ENCODE measurements at regions not wholly inside any gene's neighbourhood (a gene's known extent, or its start where the extent isn't known, plus 50 kb on each side); places are given as distances from the start of the nearest gene placed in this dataset.
"Not testable (repeated sequence)": the region's sequence is repeated elsewhere in the genome, so short reads cannot be mapped to it uniquely, and the experiment has no call there.

DNA sequence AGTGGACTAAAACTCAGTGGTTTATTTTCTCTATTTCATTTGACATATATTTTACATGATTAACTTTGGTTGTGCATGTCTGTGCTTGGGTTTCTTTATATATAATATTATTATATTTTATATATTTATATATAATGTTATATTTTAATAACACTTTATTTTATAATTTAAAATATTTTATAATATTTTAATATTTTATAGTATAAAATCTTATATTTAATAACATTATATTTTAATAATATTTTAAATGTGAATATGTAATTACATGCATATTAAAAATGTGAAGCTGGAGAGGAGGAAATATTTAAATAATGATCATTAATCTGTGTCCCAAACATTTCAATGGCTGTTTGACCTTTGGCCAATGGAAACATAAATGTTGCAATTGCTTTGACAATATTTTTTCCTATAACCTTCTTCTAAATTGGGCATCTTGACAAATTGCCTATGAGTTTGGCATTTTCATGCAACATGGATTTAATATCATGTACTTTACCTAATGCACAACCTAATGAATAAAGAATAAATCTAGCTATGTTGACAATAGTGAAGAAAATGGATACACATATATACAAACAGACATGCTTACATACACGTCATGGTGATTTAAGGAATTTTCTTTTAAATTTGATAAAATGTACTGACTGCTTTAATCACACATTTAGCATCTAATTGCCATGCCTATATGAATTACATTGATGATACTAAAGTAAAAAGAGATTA lies 607.1 kb downstream of the SLITRK6 start:
- no peak for DNase-seq

- no peak for DNase-seq
Measured at GRCh38 chr13:85186356-85187045, 612.7 kb downstream of the SLITRK6 start.

- no peak for DNase-seq
Measured at GRCh38 chr13:85174291-85174690, 624.9 kb downstream of the SLITRK6 start.

DNA sequence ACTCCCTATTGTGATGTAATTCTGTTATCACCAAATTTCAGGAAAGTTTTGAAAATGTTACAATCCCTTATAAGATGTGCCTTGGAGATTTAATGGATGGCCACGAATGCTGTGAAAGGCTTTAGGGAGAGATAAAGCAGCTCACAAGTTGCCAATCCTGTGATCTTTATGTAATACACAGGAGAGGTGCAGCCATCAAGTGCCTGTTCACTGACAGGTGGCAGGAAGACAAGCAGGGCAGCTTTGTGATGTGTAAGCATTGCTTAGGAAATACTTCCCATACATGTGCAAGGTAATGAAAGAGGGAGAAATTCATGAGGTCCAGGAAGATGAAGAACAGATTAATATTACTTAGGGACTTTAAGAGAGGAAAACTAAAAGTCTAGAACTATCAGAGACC lies 628.8 kb downstream of the SLITRK6 start:
- no peak for DNase-seq

DNA sequence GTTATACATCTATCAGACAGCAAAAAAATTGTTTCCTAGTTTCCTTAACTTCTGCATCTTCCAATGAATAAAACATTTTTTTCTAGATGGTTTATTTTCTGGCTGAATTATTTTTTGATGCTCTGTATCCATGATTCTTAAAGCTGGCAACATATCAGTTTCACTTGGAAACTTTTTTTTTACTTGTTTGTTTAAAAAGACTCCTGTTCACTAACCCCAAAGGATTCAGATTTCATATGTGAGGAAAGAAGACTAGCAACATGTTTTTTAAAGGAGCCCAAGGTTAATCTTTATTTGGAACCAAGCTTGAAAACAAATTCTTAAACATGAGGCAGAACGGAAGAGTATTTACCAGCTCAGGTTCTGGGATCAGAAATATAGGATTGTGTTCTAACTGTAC lies 632.3 kb downstream of the SLITRK6 start:
- DNase-seq = no peak

DNA sequence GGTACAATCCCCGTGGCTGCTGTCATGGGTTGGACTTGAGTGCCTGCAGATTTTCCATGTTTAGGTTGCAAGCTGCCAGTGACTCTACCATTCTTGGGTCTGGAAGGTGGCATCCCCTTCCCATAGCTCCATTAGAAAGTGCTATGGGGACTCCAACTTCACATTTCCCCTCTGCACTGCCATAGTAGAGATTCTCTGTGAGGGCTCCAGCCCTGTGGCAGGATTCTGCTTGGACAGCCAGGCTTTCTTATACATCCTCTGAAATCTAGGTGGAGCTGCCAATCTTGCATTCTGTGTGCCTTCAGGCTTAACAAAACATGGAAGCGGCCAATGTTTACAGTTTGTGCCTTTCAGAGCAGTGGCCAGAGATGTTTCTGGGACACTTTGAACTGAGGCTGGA lies 636.2 kb downstream of the SLITRK6 start:
- DNase-seq = no peak

GRCh38 chr13:85148009-85148408 lies 651.2 kb downstream of the SLITRK6 start:
- no peak for DNase-seq

DNA sequence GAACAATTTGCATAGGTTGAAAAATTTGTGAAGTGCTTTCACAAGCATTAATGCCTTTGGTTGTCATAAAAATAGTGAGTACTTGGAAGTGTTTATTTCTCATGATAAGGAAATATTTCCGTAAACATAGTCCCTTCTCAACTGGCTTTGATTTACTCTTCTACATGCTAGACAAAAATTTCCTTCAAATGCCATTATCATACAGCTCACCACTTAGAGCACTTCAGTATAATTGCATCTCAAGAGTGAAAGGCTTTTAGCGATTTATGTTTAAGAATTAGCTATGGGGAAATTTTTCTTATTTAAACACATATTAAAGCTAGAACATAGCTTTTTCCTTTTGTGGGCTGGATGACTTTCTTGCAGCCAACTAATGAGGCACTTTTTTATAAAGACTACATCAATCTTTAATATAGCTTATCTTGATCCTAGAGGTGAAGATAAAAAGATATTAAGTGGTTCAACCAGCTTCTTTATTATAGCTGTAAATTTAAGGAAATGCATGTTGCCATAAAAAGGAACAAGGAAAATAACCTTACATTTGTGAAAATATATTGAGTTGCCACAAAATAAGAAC lies 656.8 kb downstream of the SLITRK6 start:
- no peak for DNase-seq

GRCh38 chr13:85141401-85141800 lies 657.8 kb downstream of the SLITRK6 start:
- DNase-seq = no peak

DNA sequence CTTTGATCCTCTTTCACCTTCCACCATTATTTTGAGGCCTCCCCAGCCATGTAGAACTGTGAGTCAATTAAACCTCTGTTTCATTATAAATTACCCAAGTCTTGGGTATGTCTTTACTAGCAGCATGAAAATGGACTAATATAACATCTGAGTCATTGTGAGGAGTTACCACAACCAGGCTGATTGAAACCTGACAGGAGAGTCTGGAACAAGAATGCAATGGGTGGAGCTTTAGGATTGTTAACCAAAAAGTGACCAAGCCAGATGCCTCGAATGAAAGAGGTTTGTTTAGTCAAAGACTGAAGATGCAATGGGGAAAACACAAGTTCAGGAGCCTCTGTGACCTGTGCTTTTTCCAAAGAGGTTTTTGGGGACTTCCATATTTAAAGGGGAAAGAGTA lies 659.0 kb downstream of the SLITRK6 start:
- no peak for DNase-seq

DNA sequence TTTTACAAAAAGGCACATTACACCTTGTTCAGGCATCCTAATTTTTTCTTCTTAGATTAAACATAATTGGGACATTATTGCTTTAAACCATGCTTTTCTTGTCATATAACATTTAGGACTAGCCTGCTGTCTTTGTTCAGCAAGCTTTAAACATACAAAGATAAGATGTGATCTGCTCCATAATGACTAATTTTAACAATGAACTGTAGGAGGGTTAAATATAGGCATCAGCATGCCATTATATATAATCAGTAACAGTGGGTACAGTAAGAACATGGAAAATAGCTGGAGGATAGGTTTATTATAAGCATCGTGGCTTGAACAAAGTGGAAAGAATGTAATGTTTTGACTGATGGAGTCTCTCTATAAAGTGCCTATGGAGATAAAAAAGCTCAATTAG lies 661.7 kb downstream of the SLITRK6 start:
- no peak for DNase-seq

GRCh38 chr13:85132986-85133385 lies 666.2 kb downstream of the SLITRK6 start:
- no peak for DNase-seq

GRCh38 chr13:85123501-85123900 lies 675.7 kb downstream of the SLITRK6 start:
- DNase-seq = not testable (repeated sequence)

DNA sequence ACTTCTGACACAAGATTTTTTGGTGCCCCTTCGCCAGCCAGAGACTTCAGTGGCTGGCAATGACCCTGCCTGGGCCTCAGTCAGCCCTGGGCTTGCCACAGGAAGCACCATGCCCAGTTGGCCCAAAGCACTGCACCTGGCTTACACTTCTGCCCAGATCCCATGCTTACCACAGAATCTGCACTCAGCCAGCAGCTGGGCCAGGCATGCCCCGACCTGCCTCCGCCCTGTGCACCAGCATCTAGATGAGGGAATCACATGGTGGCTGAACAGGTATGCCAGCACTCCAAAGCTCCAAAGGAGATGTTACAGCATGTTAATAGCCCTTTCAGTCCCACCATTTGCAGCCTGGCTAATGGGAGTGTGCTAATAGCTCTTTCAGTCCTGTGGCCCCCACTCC lies 690.9 kb downstream of the SLITRK6 start:
- no peak for DNase-seq

GRCh38 chr13:85099245-85099644 lies 700.0 kb downstream of the SLITRK6 start:
- DNase-seq = no peak

GRCh38 chr13:85095418-85096272 lies 703.6 kb downstream of the SLITRK6 start:
- DNase-seq = no peak

DNA sequence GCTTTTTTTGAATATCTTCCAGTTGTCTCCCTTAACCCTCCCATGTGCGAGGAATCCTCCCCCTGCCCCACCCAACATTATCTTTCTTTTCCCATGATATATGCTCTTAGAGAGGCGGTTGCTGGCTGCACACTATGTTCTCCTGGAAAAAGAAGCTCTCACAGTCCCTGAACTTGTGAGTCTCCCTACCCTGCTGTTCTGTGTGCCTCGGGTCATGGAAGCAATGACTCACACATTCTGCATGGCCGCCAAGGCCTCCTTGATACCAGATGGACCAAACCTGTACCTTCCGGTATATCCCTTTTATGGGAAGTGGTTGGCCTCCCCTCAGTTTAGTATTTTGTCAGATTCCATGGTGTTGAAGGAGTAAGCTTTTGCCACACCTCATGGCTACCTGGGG lies 705.4 kb downstream of the SLITRK6 start:
- DNase-seq = no peak

GRCh38 chr13:85091631-85092234 lies 707.5 kb downstream of the SLITRK6 start:
- no peak for DNase-seq

DNA sequence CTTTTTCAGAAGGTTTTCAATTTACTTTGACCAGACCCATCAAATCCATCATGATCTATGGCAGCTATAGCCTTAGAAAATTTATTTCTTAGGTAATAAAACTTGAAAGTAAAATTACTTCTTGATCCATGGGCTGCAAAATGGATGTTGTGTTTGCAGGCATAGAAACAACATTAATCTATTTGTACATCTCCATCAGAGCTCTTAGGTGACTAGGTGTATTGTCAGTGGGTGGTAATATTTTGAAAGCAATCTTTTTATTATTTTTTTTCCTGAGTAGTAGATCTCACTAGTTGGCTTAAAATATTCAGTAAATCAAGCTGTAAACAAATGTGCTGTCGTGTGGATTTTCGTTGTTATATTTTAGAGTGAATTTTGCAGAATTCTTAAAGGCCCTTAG lies 710.0 kb downstream of the SLITRK6 start:
- no peak for DNase-seq

GRCh38 chr13:85080691-85081090 lies 718.5 kb downstream of the SLITRK6 start:
- no peak for DNase-seq

DNA sequence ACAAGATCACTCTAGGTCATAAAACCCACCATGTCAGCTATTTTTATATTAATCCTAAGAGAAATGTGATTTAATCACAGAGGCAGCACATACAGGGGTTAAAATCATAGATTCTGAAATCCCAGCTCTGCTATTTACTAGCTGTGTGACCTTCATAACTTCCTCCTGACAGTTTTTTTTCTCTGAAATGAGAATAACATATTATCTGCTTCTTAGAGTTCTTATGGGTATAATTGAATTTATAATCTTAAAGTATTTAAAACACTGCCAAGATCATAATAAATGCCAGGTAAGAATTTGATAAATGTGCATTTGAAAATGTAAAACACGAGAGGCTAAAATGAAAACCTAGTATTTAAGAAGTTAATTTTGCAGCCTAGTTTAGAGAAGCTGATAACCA lies 722.9 kb downstream of the SLITRK6 start:
- DNase-seq = no peak

- DNase-seq = no peak
Measured at GRCh38 chr13:85074543-85075313, 724.5 kb downstream of the SLITRK6 start.

All from CD4-positive, alpha-beta T cell treated with Interferon gamma for 1 hour (primary cell).